Breast epithelium (tissue), 4 donors: ENCODE measurements at regions not wholly inside any gene's neighbourhood (a gene's known extent, or its start where the extent isn't known, plus 50 kb on each side); places are given as distances from the start of the nearest gene placed in this dataset.
"Not testable (repeated sequence)": the region's sequence is repeated elsewhere in the genome, so short reads cannot be mapped to it uniquely, and the experiment has no call there.

Experiments used
- DNase-seq, 2 donors: peaks; one replicate each; pipeline ENCODE4 v3.0.0-alpha.2; 2019; ENCODE audit warnings: low spot score in 2 of 2
- H3K27ac ChIP-seq, 2 donors: fragments of 200-600 bp; sonication (generic) in 1 of 2; one replicate each; pipeline ENCODE4 v1.5.1; 2016 to 2019; ENCODE audit warnings: mild to moderate bottlenecking in 1 of 2
- H3K27me3 ChIP-seq, 2 donors: fragments of 200-600 bp; sonication (generic) in 1 of 2; one replicate each; pipeline versions ENCODE4 v1.5.1 to v1.6.0; 2017 to 2019; ENCODE audit warnings: control low read depth in 1 of 2, mild to moderate bottlenecking in 1 of 2
- H3K36me3 ChIP-seq: fragments of 200-600 bp; one replicate; pipeline ENCODE4 v1.5.1; 2019
- H3K4me1 ChIP-seq, 2 donors: fragments of 200-600 bp; sonication (generic); one replicate each; pipeline ENCODE4 v1.5.1; 2016 to 2019; ENCODE audit warnings: control low read depth in 1 of 2
- H3K4me3 ChIP-seq, 3 donors: fragments of 200-600 bp; sonication (generic); 1 replicate in 2 of 3; 2 replicates in 1 of 3; pipeline ENCODE4 v1.5.1; 2016 to 2019; ENCODE audit warnings: mild to moderate bottlenecking in 3 of 3, moderate library complexity in 2 of 3
- H3K9me3 ChIP-seq, 2 donors: fragments of 200-600 bp; sonication (generic) in 1 of 2; one replicate each; pipeline ENCODE4 v1.5.1; 2016 to 2019; ENCODE audit warnings: control low read depth in 1 of 2
- POLR2A ChIP-seq: fragments of 450-650 bp; IDR thresholded peaks from one replicate; pipeline ENCODE4 v1.6.1; 2016; ENCODE audit warnings: antibody characterized with exemption, mild to moderate bottlenecking, moderate library complexity
- POLR2AphosphoS5 ChIP-seq, 3 donors: sonication (generic); formaldehyde crosslinking; IDR thresholded peaks; one replicate each; pipeline ENCODE4 v1.6.1; 2017; ENCODE audit warnings: antibody characterized with exemption in 3 of 3
- intact Hi-C: fragments of 100-400 bp; cut with DNase I; formaldehyde crosslinking; loops from one replicate; pipeline ENCODE4 v1.15.1; 2023; ENCODE audit warnings: low total_unique reads
- TF ChIP-seq, protein P1 (sequence below), 3 donors: fragments of 450-650 bp; IDR thresholded peaks; one replicate each; pipeline ENCODE4 v1.5.1; 2016 to 2017; ENCODE audit warnings: antibody characterized with exemption in 3 of 3, mild to moderate bottlenecking in 3 of 3, moderate library complexity in 3 of 3

DNA sequence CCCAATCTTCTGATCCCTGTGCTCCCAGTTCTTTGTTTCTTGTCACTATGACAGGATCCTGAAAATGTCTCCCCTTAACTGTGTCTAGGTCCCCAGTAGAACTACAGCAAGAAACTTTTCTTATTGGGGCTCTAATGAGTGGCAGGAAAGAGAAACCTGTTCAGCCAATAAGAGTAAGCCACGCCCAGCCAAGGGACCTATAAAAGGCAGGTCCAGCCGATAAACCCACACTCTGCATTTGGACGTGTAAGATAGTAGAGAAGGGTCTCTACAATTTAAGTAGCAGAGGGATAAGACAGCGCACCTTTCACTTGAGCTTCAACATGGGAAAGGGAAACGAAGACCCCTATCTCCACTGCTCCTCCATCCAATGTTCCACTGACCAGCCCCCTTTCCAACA is 149.9 kb downstream of the LMLN start:
- intact Hi-C loops: no loop called here
- H3K36me3 ChIP-seq: no peaks in the 10 kb centered on the region
- H3K4me1 ChIP-seq: no peaks in the 10 kb centered on the region
- TF ChIP-seq POLR2AphosphoS5 (IDR thresholded peaks at IDR 0.05) (no peak), POLR2A (no peak)
- TF ChIP-seq, protein P1, sequence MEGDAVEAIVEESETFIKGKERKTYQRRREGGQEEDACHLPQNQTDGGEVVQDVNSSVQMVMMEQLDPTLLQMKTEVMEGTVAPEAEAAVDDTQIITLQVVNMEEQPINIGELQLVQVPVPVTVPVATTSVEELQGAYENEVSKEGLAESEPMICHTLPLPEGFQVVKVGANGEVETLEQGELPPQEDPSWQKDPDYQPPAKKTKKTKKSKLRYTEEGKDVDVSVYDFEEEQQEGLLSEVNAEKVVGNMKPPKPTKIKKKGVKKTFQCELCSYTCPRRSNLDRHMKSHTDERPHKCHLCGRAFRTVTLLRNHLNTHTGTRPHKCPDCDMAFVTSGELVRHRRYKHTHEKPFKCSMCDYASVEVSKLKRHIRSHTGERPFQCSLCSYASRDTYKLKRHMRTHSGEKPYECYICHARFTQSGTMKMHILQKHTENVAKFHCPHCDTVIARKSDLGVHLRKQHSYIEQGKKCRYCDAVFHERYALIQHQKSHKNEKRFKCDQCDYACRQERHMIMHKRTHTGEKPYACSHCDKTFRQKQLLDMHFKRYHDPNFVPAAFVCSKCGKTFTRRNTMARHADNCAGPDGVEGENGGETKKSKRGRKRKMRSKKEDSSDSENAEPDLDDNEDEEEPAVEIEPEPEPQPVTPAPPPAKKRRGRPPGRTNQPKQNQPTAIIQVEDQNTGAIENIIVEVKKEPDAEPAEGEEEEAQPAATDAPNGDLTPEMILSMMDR (IDR thresholded peaks at IDR 0.05): no peak
- H3K4me3 ChIP-seq: no peak overlapping the region
- H3K27me3 ChIP-seq: peaks cover 0 to 75% of the 10 kb centered on the region in 2 donors
- H3K9me3 ChIP-seq: no peaks in the 10 kb centered on the region
- H3K27ac ChIP-seq: no peak overlapping the region
- no peak for DNase-seq

DNA sequence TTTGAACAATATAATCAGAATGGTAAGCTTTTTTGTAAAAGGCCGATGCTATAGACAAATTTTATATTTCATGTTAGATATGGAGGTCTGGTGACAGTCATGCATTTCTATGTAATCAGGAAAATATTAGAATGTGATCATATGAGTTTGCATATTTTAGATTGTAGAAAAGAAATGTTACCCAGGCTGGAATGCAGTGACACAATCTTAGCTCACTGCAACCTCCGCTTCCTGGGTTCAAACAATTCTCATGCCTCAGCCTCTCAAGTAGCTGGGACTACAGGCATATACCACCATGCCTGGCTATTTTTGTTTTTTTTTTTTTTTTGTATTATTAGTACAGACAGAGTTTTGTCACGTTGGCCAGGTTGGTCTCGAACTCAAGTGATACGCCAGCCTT is 152.0 kb downstream of the LMLN start:
- DNase-seq: no peak
- Histone ChIP-seq H3K9me3 (no peaks in the 10 kb centered on the region), H3K27ac (no peak overlapping the region), H3K4me3 (no peak overlapping the region), H3K36me3 (no peaks in the 10 kb centered on the region), H3K4me1 (no peaks in the 10 kb centered on the region), H3K27me3 (peaks cover 0 to 70% of the 10 kb centered on the region in 2 donors)
- TF ChIP-seq, protein P1 (IDR thresholded peaks at IDR 0.05): no peak
- TF ChIP-seq POLR2AphosphoS5 (IDR thresholded peaks at IDR 0.05) (no peak), POLR2A (no peak)
- intact Hi-C loops: no loop called here

DNA sequence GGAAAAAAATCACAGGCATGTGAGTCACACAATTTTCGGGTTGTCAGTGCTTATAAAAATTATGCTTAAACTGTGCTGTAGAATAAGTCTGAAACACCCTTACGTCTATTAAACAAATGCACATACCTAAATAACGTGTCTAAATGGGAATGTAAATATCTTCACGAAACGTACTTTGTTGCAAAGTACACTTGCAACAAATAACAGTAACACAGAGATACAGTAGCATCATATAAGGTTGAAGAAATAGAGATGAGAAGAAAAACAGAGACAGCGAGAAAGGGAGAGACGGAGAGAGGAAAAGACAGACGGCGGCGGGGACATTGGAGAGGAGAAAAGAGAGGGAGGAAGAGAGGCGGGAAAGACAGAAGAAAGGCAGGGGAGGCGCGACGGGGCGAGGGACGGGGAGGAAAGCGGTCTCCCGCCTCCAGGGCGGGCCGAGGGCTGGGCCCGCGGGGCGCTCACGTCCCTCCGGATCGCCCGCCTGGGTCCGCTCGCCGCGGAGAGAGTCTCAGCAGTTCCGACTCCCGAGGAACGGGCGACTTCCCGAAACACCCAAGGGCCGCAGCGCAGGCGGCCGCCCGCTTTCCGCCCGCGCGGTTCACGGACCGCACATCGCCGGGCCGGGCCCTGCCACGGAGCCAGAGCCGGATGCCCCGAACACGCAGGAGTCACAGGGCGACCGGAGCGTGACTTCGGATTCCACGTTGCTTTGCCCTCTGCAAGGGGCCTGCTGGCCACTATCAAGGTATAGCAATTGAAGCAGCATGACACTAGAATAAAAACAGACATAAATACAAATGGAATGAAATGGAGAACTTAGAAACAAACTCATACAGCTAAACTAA is 153.4 kb downstream of the LMLN start:
- peaks cover 0 to 58% of the 10 kb centered on the region in 2 donors for H3K27me3 ChIP-seq
- peak overlapping the region in 1 of 3 donors; percentile 46 for H3K4me3 ChIP-seq
- no peak for DNase-seq
- H3K4me1 ChIP-seq: no peaks in the 10 kb centered on the region
- intact Hi-C loops: no loop called here
- no peak overlapping the region for H3K27ac ChIP-seq
- H3K36me3 ChIP-seq: no peaks in the 10 kb centered on the region
- no peaks in the 10 kb centered on the region for H3K9me3 ChIP-seq
- TF ChIP-seq, protein P1 (IDR thresholded peaks at IDR 0.05): no peak
- TF ChIP-seq POLR2A (no peak), POLR2AphosphoS5 (IDR thresholded peaks at IDR 0.05) (no peak)

DNA sequence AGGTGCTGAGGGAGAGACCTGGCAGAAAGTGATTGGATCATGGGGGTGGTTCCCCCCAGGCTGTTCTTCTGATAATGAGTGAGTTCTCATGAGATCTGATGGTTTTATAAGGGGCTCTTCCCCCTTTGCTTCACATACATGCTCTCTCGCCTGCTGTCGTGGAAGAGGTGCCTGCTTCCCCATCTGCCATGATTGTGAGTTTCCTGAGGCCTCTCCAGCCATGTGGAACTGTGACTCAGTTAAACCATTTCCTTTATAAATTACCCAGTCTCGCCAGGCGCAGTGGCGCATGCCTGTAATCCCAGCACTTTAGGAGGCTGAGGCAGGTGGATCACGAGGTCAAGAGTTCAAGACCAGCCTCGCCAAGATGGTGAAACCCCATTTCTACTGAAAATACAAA is 154.5 kb downstream of the LMLN start:
- intact Hi-C loops, H3K4me3 ChIP-seq, H3K27ac ChIP-seq, H3K9me3 ChIP-seq, DNase-seq, H3K4me1 ChIP-seq, H3K36me3 ChIP-seq: not testable (repeated sequence)
- H3K27me3 ChIP-seq: peaks cover 0 to 48% of the 10 kb centered on the region in 2 donors

DNA sequence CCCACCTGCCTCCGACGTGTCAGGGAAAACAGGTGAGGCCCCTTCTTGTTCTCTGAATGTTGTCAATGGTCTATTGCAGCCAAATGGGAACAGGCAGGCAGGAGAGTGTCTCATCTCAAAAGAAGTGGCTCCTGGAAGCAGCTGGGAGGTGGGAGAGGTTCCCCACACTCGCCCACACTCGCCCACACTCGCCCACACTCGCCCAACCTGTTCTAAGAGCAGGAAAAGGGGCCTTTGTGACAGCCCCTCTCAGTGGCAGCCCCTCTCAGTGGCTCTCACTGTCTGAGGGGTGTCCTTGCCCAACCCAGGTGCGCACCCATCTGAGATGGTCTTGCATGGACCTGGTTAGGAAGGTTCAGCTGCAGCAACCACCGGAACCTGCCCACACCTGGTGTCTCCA is 162.2 kb downstream of the LMLN start:
- H3K27me3 ChIP-seq, H3K4me1 ChIP-seq, H3K36me3 ChIP-seq, intact Hi-C loops, H3K4me3 ChIP-seq, H3K27ac ChIP-seq, DNase-seq, H3K9me3 ChIP-seq: not testable (repeated sequence)

DNA sequence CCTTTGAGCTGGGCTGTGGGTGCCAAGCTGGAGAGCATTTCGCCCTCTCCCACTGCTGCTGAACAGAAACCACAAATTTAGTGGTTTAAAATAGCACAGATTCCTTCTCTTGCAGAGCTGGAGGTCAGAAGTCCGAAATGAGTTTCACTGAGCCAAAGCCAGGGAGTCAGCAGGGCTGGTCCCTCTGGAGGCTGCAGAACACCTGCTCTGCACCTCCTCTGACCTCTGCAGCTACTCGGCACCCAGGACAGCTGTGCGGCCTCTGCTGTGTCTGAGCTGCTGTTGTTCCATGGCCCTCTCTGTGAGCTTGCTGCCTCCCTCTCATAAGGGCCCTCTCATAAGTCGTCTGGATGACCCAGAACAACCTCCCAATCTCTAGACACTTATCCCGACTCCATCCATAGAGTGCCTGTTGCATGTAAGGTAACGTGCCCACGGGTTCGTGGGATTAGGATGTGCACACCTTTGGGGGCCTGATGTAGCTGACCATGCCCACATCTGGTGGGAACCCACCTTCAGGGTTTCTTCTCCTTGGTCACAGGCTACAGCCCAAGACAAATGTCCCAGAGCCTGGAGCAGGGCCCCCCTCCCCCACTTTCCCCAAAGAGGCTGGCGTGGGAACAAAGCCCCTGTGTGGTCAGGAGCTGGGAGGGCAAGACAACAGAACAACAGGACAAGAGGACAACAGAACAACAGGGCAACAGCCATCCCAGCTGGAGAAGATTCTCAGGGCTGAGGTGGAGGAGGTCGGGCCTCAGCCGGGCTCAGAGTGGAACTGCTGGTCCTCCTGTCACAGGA is 177.2 kb downstream of the LMLN start:
- H3K27ac ChIP-seq, DNase-seq, intact Hi-C loops, H3K36me3 ChIP-seq, H3K4me3 ChIP-seq, H3K9me3 ChIP-seq, H3K27me3 ChIP-seq, H3K4me1 ChIP-seq: not testable (repeated sequence)

DNA sequence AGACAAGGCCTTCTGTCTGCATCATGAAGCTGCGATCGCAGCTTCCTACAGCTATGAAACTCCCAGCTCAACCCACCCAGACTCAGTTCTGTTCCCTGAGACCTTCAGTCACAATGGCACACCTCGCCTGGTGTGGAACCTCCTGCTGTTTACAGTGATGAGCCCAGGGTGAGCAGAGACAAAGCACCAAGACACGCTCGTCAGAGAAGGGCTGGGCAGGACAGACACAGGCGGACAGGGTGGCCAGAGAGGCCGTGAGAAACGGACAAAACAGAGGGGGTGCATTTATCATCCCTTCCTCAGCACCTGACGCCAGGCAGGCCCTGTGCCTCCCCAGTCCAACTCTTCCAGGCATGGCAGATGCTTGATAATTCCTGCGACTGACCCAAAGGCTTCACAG is 178.2 kb downstream of the LMLN start:
- H3K4me1 ChIP-seq, H3K4me3 ChIP-seq, H3K36me3 ChIP-seq, H3K27ac ChIP-seq, DNase-seq, H3K9me3 ChIP-seq, intact Hi-C loops, H3K27me3 ChIP-seq: not testable (repeated sequence)

DNA sequence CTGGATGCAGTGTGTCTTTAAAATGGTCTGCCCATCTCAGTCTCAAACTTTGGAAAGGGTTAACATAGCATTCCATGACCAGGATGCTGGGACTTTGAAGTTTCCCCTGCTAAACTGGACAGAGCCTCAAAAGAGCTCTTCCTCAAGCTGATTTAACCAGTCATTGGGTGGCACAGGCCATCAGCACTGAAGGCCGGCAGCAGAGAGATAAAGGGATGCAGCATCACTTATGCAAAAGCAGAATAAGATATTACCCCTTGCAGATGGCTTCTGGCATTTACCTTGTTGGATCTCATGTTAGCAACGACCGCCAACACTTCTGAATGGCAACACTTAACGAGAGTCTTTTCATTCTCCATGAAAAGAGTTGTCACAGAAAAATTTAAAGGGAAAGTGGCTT is 179.0 kb downstream of the LMLN start:
- intact Hi-C loops, DNase-seq: not testable (repeated sequence)

DNA sequence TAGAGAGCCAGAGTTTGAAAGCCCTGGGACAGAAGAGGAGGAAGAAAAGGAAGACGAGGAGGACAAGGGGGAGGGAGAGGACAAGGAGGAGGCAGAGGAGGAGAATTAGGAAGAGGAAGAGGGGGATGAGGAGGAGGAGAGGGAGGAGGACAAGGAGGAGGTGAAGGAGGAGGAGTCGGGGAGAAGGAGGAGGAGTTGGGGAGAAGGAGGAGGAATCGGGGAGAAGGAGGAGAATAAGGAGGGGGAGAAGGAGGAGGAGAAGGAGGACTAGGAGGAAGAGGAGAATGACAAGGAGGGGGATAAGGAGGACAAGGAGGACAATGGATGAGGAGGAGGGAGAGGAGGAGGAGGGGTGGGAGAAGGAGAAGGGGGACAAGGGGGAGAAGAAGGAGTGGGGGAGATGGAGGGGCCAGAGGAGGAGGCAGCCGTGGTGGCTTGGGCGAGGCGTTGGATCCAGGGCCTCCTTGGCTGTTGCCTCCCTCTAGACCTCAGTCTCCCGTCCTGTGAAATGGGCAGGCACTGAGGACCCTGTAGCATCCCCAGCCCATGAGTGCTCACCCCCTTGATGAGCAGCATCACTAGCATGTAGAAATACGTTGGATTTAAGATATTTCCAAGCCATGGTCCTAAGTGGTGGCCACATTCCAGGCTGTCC is 179.6 kb downstream of the LMLN start:
- H3K27ac ChIP-seq, H3K4me3 ChIP-seq, H3K36me3 ChIP-seq, DNase-seq, H3K9me3 ChIP-seq, H3K4me1 ChIP-seq, intact Hi-C loops, H3K27me3 ChIP-seq: not testable (repeated sequence)

More for the DNA sequence above, 179.0 kb downstream of the LMLN start:
- not testable (repeated sequence) for H3K27ac ChIP-seq, H3K9me3 ChIP-seq, H3K27me3 ChIP-seq, H3K4me3 ChIP-seq, H3K36me3 ChIP-seq, H3K4me1 ChIP-seq
